Natural killer cell treated with Interleukin-12 subunit alpha and Interleukin-12 subunit beta and Interleukin-15 and Interleukin-18, amount 100 ng/mL, for 72 hours (primary cell): ENCODE measurements at regions not wholly inside any gene's neighbourhood (a gene's known extent, or its start where the extent isn't known, plus 50 kb on each side); places are given as distances from the start of the nearest gene placed in this dataset.
"Not testable (repeated sequence)": the region's sequence is repeated elsewhere in the genome, so short reads cannot be mapped to it uniquely, and the experiment has no call there.

Source experiments
- ATAC-seq, 2 donors: fragments of 150-1000 bp; cut with Tn5 transposase in 1 of 2; sonication (Bioruptor Pico), chemical (Tn5 transposase) in 1 of 2; 2 replicates each; pipeline ENCODE4 v1.10.0; 2021
- DNase-seq: peaks from one replicate; pipeline ENCODE4 v3.0.0; 2022; ENCODE audit warnings: low spot score
- H3K27ac Mint-ChIP-seq, 2 donors: 1 replicate in 1 of 2; 2 replicates in 1 of 2; pipeline ENCODE4 v1.8.0; 2022; ENCODE audit warnings: mixed read lengths in 2 of 2, mild to moderate bottlenecking in 1 of 2, moderate library complexity in 1 of 2
- H3K27me3 Mint-ChIP-seq, 2 donors: 1 replicate in 1 of 2; 2 replicates in 1 of 2; pipeline ENCODE4 v1.8.0; 2022; ENCODE audit warnings: mixed read lengths in 2 of 2
- H3K36me3 Mint-ChIP-seq: one replicate; pipeline ENCODE4 v1.8.0; 2022; ENCODE audit warnings: mixed read lengths
- H3K4me1 Mint-ChIP-seq, 2 donors: 1 replicate in 1 of 2; 2 replicates in 1 of 2; pipeline ENCODE4 v1.8.0; 2022; ENCODE audit warnings: low read depth in 2 of 2, mixed read lengths in 2 of 2, mild to moderate bottlenecking in 1 of 2
- H3K4me3 Mint-ChIP-seq: one replicate; pipeline ENCODE4 v1.8.0; 2022; ENCODE audit warnings: mixed read lengths
- H3K9me3 Mint-ChIP-seq: 2 replicates; pipeline ENCODE4 v1.8.0; 2022; ENCODE audit warnings: mixed read lengths

GRCh38 chr22:11312640-11313039 lies 4215.4 kb upstream of the OR11H1 start:
- not testable (repeated sequence) for H3K27me3 Mint-ChIP-seq, DNase-seq, H3K4me1 Mint-ChIP-seq, H3K4me3 Mint-ChIP-seq, ATAC-seq, H3K27ac Mint-ChIP-seq
- Mint-ChIP-seq H3K36me3 (peaks cover 23% of the 10 kb centered on the region), H3K9me3 (peaks cover 19% of the 10 kb centered on the region)

GRCh38 chr22:11313040-11313759 lies 4214.8 kb upstream of the OR11H1 start:
- H3K27ac Mint-ChIP-seq, H3K27me3 Mint-ChIP-seq, DNase-seq, H3K4me1 Mint-ChIP-seq, H3K4me3 Mint-ChIP-seq, ATAC-seq: not testable (repeated sequence)
- H3K36me3 Mint-ChIP-seq: peaks cover 24% of the 10 kb centered on the region
- peaks cover 15% of the 10 kb centered on the region for H3K9me3 Mint-ChIP-seq

GRCh38 chr22:11318633-11319032 lies 4209.4 kb upstream of the OR11H1 start:
- DNase-seq, H3K27ac Mint-ChIP-seq, H3K27me3 Mint-ChIP-seq, H3K4me3 Mint-ChIP-seq, H3K9me3 Mint-ChIP-seq, ATAC-seq, H3K4me1 Mint-ChIP-seq: not testable (repeated sequence)
- peaks cover 15% of the 10 kb centered on the region for H3K36me3 Mint-ChIP-seq

- H3K4me1 Mint-ChIP-seq, DNase-seq, H3K4me3 Mint-ChIP-seq, H3K27ac Mint-ChIP-seq, H3K27me3 Mint-ChIP-seq, ATAC-seq: not testable (repeated sequence)
- peaks cover 22% of the 10 kb centered on the region for H3K9me3 Mint-ChIP-seq
- H3K36me3 Mint-ChIP-seq: peaks cover 28% of the 10 kb centered on the region
These were observed 4203.5 kb upstream of the OR11H1 start for GRCh38 chr22:11324439-11325037.

- no peak overlapping the region for H3K27ac Mint-ChIP-seq
- no peaks in the 10 kb centered on the region for H3K27me3 Mint-ChIP-seq
- peaks cover 23% of the 10 kb centered on the region for H3K9me3 Mint-ChIP-seq
- DNase-seq (no peak), ATAC-seq (no peak)
- no peak overlapping the region for H3K4me3 Mint-ChIP-seq
- no peaks in the 10 kb centered on the region for H3K4me1 Mint-ChIP-seq
- H3K36me3 Mint-ChIP-seq: peaks cover 28% of the 10 kb centered on the region
These were observed 4202.2 kb upstream of the OR11H1 start for GRCh38 chr22:11325767-11326166.

- Mint-ChIP-seq H3K36me3 (peaks cover 41% of the 10 kb centered on the region), H3K9me3 (peaks cover 42% of the 10 kb centered on the region)
- not testable (repeated sequence) for H3K27me3 Mint-ChIP-seq, ATAC-seq, H3K4me3 Mint-ChIP-seq, H3K27ac Mint-ChIP-seq, H3K4me1 Mint-ChIP-seq, DNase-seq
These were observed 4186.5 kb upstream of the OR11H1 start for GRCh38 chr22:11341387-11342068.

GRCh38 chr22:11351181-11351580 lies 4176.8 kb upstream of the OR11H1 start:
- peaks cover 20% of the 10 kb centered on the region for H3K9me3 Mint-ChIP-seq
- not testable (repeated sequence) for ATAC-seq, H3K27me3 Mint-ChIP-seq, DNase-seq, H3K4me1 Mint-ChIP-seq, H3K27ac Mint-ChIP-seq, H3K4me3 Mint-ChIP-seq
- H3K36me3 Mint-ChIP-seq: peaks cover 29% of the 10 kb centered on the region

GRCh38 chr22:11352287-11352686 lies 4175.7 kb upstream of the OR11H1 start:
- ATAC-seq, H3K4me1 Mint-ChIP-seq, H3K27ac Mint-ChIP-seq, H3K27me3 Mint-ChIP-seq, DNase-seq, H3K4me3 Mint-ChIP-seq: not testable (repeated sequence)
- Mint-ChIP-seq H3K36me3 (peaks cover 33% of the 10 kb centered on the region), H3K9me3 (peaks cover 24% of the 10 kb centered on the region)

GRCh38 chr22:11360632-11361031 lies 4167.4 kb upstream of the OR11H1 start:
- peaks cover 41% of the 10 kb centered on the region for H3K9me3 Mint-ChIP-seq
- H3K27ac Mint-ChIP-seq: no peak overlapping the region
- no peak overlapping the region for H3K4me3 Mint-ChIP-seq
- peaks cover 47% of the 10 kb centered on the region for H3K36me3 Mint-ChIP-seq
- no peaks in the 10 kb centered on the region for H3K27me3 Mint-ChIP-seq
- peaks cover 0 to 1% of the 10 kb centered on the region in 2 donors for H3K4me1 Mint-ChIP-seq
- peak in 1 of 2 donors; percentile 27 for ATAC-seq
- no peak for DNase-seq

- not testable (repeated sequence) for H3K27ac Mint-ChIP-seq, H3K4me3 Mint-ChIP-seq, ATAC-seq, H3K4me1 Mint-ChIP-seq, H3K27me3 Mint-ChIP-seq, DNase-seq
- H3K9me3 Mint-ChIP-seq: peaks cover 38% of the 10 kb centered on the region
- H3K36me3 Mint-ChIP-seq: peaks cover 55% of the 10 kb centered on the region
These were observed 4166.5 kb upstream of the OR11H1 start for GRCh38 chr22:11361496-11361895.

- H3K36me3 Mint-ChIP-seq: peaks cover 63% of the 10 kb centered on the region
These were observed 4158.2 kb upstream of the OR11H1 start for GRCh38 chr22:11369612-11370307.

GRCh38 chr22:11370311-11370710 lies 4157.7 kb upstream of the OR11H1 start:
- H3K27me3 Mint-ChIP-seq: not testable (repeated sequence)
- H3K9me3 Mint-ChIP-seq: peaks cover 33% of the 10 kb centered on the region

More at GRCh38 chr22:11369612-11370307, 4158.2 kb upstream of the OR11H1 start:
- not testable (repeated sequence) for H3K27me3 Mint-ChIP-seq, H3K4me3 Mint-ChIP-seq, H3K27ac Mint-ChIP-seq, H3K4me1 Mint-ChIP-seq, ATAC-seq, DNase-seq
- H3K9me3 Mint-ChIP-seq: peaks cover 29% of the 10 kb centered on the region

More at GRCh38 chr22:11370311-11370710, 4157.7 kb upstream of the OR11H1 start:
- H3K4me1 Mint-ChIP-seq, DNase-seq, H3K27ac Mint-ChIP-seq, H3K4me3 Mint-ChIP-seq, ATAC-seq: not testable (repeated sequence)
- peaks cover 69% of the 10 kb centered on the region for H3K36me3 Mint-ChIP-seq
